HEK293 (cell line): ENCODE measurements at regions not wholly inside any gene's neighbourhood (a gene's known extent, or its start where the extent isn't known, plus 50 kb on each side); places are given as distances from the start of the nearest gene placed in this dataset.

ENCODE experiments used
- HOXC10 ChIP-seq: sonication (generic); formaldehyde crosslinking; IDR thresholded peaks from 2 replicates; pipeline ENCODE4 v1.8.1; 2023; ENCODE audit warnings: mild to moderate bottlenecking, missing genetic modification reagents
- SCRT1 ChIP-seq: fragments of 450-650 bp; formaldehyde crosslinking; IDR thresholded peaks from 2 replicates; pipeline ENCODE4 v1.5.1; 2016; ENCODE audit warnings: missing biosample characterization, missing genetic modification characterization, borderline replicate concordance
- ZNF560 ChIP-seq: fragments of 450-650 bp; formaldehyde crosslinking; IDR thresholded peaks from 2 replicates; pipeline ENCODE4 v1.5.1; 2017; ENCODE audit warnings: missing biosample characterization, missing genetic modification characterization, borderline replicate concordance

GRCh38 chr13:38498271-38498670 is 148.6 kb downstream of the UFM1 start:
- no peak for TF ChIP-seq SCRT1 (tag by site-specific recombination)
- no peak for TF ChIP-seq ZNF560
- TF ChIP-seq HOXC10 (CRISPR knock-in tag), result no peak
